Osteocyte (in vitro differentiated cells): ENCODE measurements at regions not wholly inside any gene's neighbourhood (a gene's known extent, or its start where the extent isn't known, plus 50 kb on each side); places are given as distances from the start of the nearest gene placed in this dataset.
A peak's percentile ranks its signal among the peaks of the same experiment; 100 is the strongest.

Source experiments
- DNase-seq: peaks from one replicate; pipeline ENCODE4 v3.0.0; 2021; ENCODE audit warnings: mixed read lengths; ENCODE audit not compliant: unreplicated experiment; ENCODE audit errors: extremely low spot score
- H3K27ac Mint-ChIP-seq: one replicate; pipeline ENCODE4 v1.8.0; 2021; ENCODE audit warnings: mild to moderate bottlenecking, mixed read lengths; ENCODE audit not compliant: unreplicated experiment
- H3K27me3 Mint-ChIP-seq: one replicate; pipeline ENCODE4 v1.8.0; 2021; ENCODE audit warnings: mixed read lengths; ENCODE audit not compliant: unreplicated experiment
- H3K36me3 Mint-ChIP-seq: one replicate; pipeline ENCODE4 v1.8.0; 2021; ENCODE audit warnings: mixed read lengths; ENCODE audit not compliant: unreplicated experiment
- H3K4me1 Mint-ChIP-seq: one replicate; pipeline ENCODE4 v1.8.0; 2021; ENCODE audit warnings: mixed read lengths; ENCODE audit not compliant: unreplicated experiment
- H3K4me3 Mint-ChIP-seq: one replicate; pipeline ENCODE4 v1.8.0; 2021; ENCODE audit warnings: mild to moderate bottlenecking, moderate library complexity, mixed read lengths; ENCODE audit not compliant: unreplicated experiment
- H3K9me3 Mint-ChIP-seq: one replicate; pipeline ENCODE4 v1.8.0; 2021; ENCODE audit warnings: mixed read lengths; ENCODE audit not compliant: unreplicated experiment
- TF ChIP-seq, protein P1 (sequence below): fragments of 200-600 bp; sonication (generic); IDR thresholded peaks from 2 replicates; pipeline ENCODE4 v1.5.0; 2021; ENCODE audit warnings: antibody characterized with exemption, mild to moderate bottlenecking, moderate library complexity

DNA sequence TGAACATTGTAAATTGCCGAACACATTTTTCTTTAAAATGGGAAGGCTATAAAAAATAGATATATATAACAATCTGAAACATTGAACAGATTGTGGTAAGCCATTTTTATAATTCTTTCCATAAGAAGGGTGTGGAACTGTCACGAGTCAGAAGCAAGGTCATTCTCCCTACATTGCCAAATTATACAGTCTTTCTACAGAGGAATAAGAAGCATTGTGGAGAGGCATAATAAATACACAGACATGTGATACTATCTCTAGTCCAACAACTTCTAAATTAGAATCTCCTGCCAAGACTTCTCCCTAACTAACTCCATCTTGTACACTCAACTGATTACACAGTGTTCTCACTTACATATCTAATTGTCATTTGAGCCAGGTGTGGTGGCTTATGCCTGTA is 227.9 kb downstream of the CENPF start:
- Mint-ChIP-seq H3K4me1 (peaks cover 23% of the 10 kb centered on the region), H3K27ac (peak overlapping the region; percentile 9), H3K36me3 (peaks cover 2% of the 10 kb centered on the region), H3K27me3 (no peaks in the 10 kb centered on the region), H3K4me3 (no peak overlapping the region), H3K9me3 (peaks cover 18% of the 10 kb centered on the region)
- TF ChIP-seq, protein P1, sequence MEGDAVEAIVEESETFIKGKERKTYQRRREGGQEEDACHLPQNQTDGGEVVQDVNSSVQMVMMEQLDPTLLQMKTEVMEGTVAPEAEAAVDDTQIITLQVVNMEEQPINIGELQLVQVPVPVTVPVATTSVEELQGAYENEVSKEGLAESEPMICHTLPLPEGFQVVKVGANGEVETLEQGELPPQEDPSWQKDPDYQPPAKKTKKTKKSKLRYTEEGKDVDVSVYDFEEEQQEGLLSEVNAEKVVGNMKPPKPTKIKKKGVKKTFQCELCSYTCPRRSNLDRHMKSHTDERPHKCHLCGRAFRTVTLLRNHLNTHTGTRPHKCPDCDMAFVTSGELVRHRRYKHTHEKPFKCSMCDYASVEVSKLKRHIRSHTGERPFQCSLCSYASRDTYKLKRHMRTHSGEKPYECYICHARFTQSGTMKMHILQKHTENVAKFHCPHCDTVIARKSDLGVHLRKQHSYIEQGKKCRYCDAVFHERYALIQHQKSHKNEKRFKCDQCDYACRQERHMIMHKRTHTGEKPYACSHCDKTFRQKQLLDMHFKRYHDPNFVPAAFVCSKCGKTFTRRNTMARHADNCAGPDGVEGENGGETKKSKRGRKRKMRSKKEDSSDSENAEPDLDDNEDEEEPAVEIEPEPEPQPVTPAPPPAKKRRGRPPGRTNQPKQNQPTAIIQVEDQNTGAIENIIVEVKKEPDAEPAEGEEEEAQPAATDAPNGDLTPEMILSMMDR: no peak
- DNase-seq: no peak

DNA sequence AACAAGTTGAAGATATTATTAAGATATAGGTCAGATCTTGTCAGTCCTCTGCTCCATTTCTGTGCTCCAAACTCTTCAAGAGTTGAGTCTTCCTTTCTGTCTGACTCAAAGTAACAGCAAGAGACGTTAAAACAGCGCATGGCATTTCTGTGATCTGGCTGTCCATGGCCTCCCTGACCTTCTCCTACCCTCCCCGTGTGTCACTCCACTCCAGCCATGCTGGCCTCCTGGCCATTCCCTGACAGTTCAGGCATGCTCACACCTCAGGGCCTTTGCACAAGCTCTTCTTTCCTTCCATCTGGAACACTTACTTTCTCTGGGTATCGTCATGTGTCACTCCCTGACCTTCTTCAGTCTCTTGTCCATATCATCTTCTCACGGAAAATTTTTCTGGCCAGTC is 229.0 kb downstream of the CENPF start:
- Mint-ChIP-seq H3K9me3 (peaks cover 18% of the 10 kb centered on the region), H3K27me3 (no peaks in the 10 kb centered on the region), H3K27ac (no peak overlapping the region), H3K4me1 (peaks cover 26% of the 10 kb centered on the region), H3K36me3 (peaks cover 2% of the 10 kb centered on the region), H3K4me3 (no peak overlapping the region)
- DNase-seq: no peak
- TF ChIP-seq, protein P1: no peak

DNA sequence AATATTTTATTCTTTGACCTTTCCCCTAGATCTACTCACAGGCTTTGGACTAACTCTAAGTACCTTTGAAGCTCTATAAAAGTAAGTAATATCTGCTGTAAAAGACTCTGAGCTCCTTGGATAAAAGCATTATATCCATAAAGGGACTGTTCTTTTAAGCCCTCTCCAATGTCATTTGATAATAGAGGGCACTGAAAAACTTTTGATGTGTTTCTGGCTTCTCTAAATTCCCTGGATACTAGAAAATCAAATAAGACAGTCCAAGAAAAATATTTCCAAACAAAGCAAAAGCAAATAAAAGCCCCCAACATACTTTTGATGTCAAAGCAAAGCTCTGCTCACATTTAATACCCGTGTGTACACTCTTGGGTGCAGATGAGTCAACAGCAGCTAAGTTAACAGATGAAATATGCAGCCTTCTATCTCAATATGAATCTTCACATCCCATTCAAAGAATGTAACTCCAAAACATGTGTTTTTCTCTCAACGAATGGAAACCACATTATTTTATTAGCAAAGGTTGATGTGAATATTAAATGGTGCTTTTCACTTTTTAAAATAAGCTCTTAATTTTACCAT is 230.3 kb downstream of the CENPF start:
- H3K36me3 Mint-ChIP-seq: peaks cover 2% of the 10 kb centered on the region
- no peak for DNase-seq
- H3K27me3 Mint-ChIP-seq: no peaks in the 10 kb centered on the region
- TF ChIP-seq, protein P1: no peak
- peak overlapping the region; percentile 10 for H3K27ac Mint-ChIP-seq
- H3K4me3 Mint-ChIP-seq: no peak overlapping the region
- H3K4me1 Mint-ChIP-seq: peaks cover 39% of the 10 kb centered on the region
- peaks cover 10% of the 10 kb centered on the region for H3K9me3 Mint-ChIP-seq

DNA sequence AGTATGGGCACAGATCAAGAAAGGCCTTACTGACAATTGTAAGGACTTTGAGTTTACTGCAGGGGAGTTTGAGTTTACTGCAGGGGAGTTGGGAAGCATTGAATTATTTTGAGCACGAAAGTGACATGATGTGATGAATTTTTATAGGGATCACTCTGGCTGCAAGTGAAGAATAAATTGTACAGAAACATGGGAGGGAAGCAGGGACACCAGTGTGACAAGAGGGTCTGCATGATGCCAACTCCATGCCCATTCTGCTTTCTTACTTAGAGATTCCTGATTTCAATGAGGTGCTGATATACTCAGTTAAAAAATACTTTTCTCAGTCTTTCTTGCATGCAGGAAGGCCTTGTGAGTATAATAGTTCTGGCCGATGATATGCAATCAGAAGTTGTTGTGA is 234.4 kb downstream of the CENPF start:
- H3K27ac Mint-ChIP-seq: no peak overlapping the region
- no peaks in the 10 kb centered on the region for H3K27me3 Mint-ChIP-seq
- no peak for DNase-seq
- TF ChIP-seq, protein P1: no peak
- no peaks in the 10 kb centered on the region for H3K36me3 Mint-ChIP-seq
- H3K9me3 Mint-ChIP-seq: peaks cover under 1% of the 10 kb centered on the region
- no peak overlapping the region for H3K4me3 Mint-ChIP-seq
- H3K4me1 Mint-ChIP-seq: peaks cover 39% of the 10 kb centered on the region

DNA sequence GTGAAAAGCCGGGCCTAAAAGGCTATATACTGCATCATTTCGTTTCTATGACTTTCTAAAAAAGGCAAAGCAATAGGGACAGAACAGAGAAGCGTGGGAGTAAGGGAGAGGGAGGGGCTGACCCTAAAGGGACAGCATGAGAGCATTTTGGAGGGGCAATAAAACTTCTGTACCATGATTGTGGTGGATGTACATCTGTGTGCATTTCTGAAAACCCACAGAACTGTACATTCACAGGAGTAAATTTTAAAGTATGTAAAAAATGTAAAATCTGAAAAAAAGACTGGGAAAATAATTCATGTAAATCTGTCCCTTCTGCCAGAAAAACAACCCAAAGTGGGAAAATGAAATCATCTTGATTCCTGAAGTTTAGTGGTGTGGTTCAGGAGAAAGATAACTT is 235.4 kb downstream of the CENPF start:
- H3K4me1 Mint-ChIP-seq: peaks cover 33% of the 10 kb centered on the region
- DNase-seq: no peak
- H3K27me3 Mint-ChIP-seq: no peaks in the 10 kb centered on the region
- peak overlapping the region; percentile 20 for H3K27ac Mint-ChIP-seq
- TF ChIP-seq, protein P1: no peak
- no peaks in the 10 kb centered on the region for H3K9me3 Mint-ChIP-seq
- no peaks in the 10 kb centered on the region for H3K36me3 Mint-ChIP-seq
- no peak overlapping the region for H3K4me3 Mint-ChIP-seq
